ENCODE measurements at regions not wholly inside any gene's neighbourhood (a gene's known extent, or its start where the extent isn't known, plus 50 kb on each side); places are given as distances from the start of the nearest gene placed in this dataset.

GRCh38 chr5:122584411-122585300 is 190.2 kb upstream of the SNX2 start (continued):
- TF ChIP-seq E2F5 (CRISPR knock-in tag; IDR thresholded peaks at IDR 0.05) (no peak), ELF4 (CRISPR knock-in tag; IDR thresholded peaks at IDR 0.05; ENCODE audit: low read depth) (no peak), JAZF1 (CRISPR knock-in tag; IDR thresholded peaks at IDR 0.05) (no peak), CBFB (CRISPR knock-in tag; IDR thresholded peaks at IDR 0.05; ENCODE audit: low read depth) (no peak), ATF2 (CRISPR knock-in tag; IDR thresholded peaks at IDR 0.05; ENCODE audit: borderline replicate concordance, low read depth) (no peak), AFF4 (CRISPR knock-in tag; IDR thresholded peaks at IDR 0.05; ENCODE audit: borderline replicate concordance) (no peak), CDX4 (CRISPR knock-in tag; IDR thresholded peaks at IDR 0.05; ENCODE audit: borderline replicate concordance) (no peak), ZNF512 (CRISPR knock-in tag; IDR thresholded peaks at IDR 0.05; ENCODE audit: borderline replicate concordance) (no peak), ZNF232 (CRISPR knock-in tag; IDR thresholded peaks at IDR 0.05) (no peak), TCF7 (CRISPR knock-in tag; IDR thresholded peaks at IDR 0.05; ENCODE audit: low read depth) (no peak)

GRCh38 chr5:122585371-122585770 is 189.5 kb upstream of the SNX2 start:
- DNase-seq (ENCODE audit: low spot score) = no peak
- no peak for ATAC-seq
- Mint-ChIP-seq H3K27ac (no peak overlapping the region), H3K27me3 (ENCODE audit: low read depth) (no peaks in the 10 kb centered on the region), H3K4me1 (peaks cover 5% of the 10 kb centered on the region; the same call in 1 of the 2 replicates), H3K4me3 (no peak overlapping the region), H3K36me3 (no peaks in the 10 kb centered on the region), H3K9me3 (no peaks in the 10 kb centered on the region)
- ChIA-PET POLR2A (interaction anchor here (0.7 kb wide), 1 partner anchor 319 kb away, joined by 3 read pairs; no protein-coding TSS in a partner anchor), CTCF (interaction anchor here (0.7 to 1.6 kb wide), 3 partner anchors 69 to 288 kb away, joined by 3 read pairs; no protein-coding TSS in a partner anchor)
- TF ChIP-seq FOXJ3 (CRISPR knock-in tag; IDR thresholded peaks at IDR 0.05; ENCODE audit: borderline replicate concordance) (no peak), CDX4 (CRISPR knock-in tag; IDR thresholded peaks at IDR 0.05; ENCODE audit: borderline replicate concordance) (no peak), FOXP1 (CRISPR knock-in tag; IDR thresholded peaks at IDR 0.05; ENCODE audit: borderline replicate concordance) (no peak)

All from WTC11 (cell line).